ENCODE measurements at regions not wholly inside any gene's neighbourhood (a gene's known extent, or its start where the extent isn't known, plus 50 kb on each side); places are given as distances from the start of the nearest gene placed in this dataset.

DNA sequence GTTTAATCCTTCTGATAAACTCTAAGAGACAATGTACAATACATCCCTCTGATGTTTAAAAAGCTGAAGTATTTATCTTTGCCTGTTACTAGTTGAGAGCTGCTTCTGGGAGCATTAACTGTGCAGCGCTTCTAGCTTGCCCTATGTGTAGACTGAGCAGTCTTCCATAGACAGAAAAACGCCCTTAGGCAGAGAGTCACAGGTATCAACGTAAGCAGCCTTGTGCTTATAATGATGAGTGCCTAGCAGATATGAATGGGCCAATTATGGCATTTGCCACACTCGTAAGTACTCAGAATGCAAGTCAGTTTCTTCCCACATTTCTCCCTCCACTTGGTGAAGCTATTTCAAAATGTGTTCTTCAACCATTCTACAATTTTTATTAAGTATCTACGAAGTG lies 731.1 kb upstream of the SLC8A1 start:
- H3K27ac ChIP-seq, result no peak overlapping the region
- H2AFZ ChIP-seq, result no peak overlapping the region
- H3K27me3 ChIP-seq (ENCODE audit: insufficient read depth, low read depth), result no peaks in the 10 kb centered on the region
- no peaks in the 10 kb centered on the region for H3K79me2 ChIP-seq (ENCODE audit: low read depth)
- H3K9me3 ChIP-seq (ENCODE audit: insufficient read depth, low read depth), result no peaks in the 10 kb centered on the region
- no peaks in the 10 kb centered on the region for H3K36me3 ChIP-seq (ENCODE audit: low read depth)
- no peak overlapping the region for H3K4me3 ChIP-seq
- CTCF ChIA-PET, result no interaction called here
- no peaks in the 10 kb centered on the region for H3K9me2 ChIP-seq (ENCODE audit: insufficient read depth)
- H3K4me2 ChIP-seq, result no peak overlapping the region
- no peaks in the 10 kb centered on the region for H3F3A ChIP-seq (ENCODE audit: insufficient read depth, low read depth)
- no peaks in the 10 kb centered on the region for H4K20me1 ChIP-seq (ENCODE audit: insufficient read depth)
- intact Hi-C loops (cut with micrococcal nuclease; ENCODE audit: unreplicated experiment), result no loop called here
- TF ChIP-seq CTCF (conservative IDR thresholded peaks at IDR 0.05), result no peak
- no peak for TF ChIP-seq EZH2 (IDR thresholded peaks at IDR 0.05; ENCODE audit: low read depth)
- DNase-seq, result no peak
- no TSS peak for BruUV-seq (replicated peaks)
- H3K4me1 ChIP-seq (replicated peaks; ENCODE audit: insufficient read depth), result no peaks in the 10 kb centered on the region
- POLR2A ChIA-PET (ENCODE audit: unreplicated experiment), result no interaction called here

GRCh38 chr2:41187376-41188122 lies 735.7 kb upstream of the SLC8A1 start:
- Histone ChIP-seq H3K4me1 (replicated peaks; ENCODE audit: insufficient read depth) (no peaks in the 10 kb centered on the region), H3K4me2 (no peak overlapping the region), H3K27me3 (ENCODE audit: insufficient read depth, low read depth) (no peaks in the 10 kb centered on the region), H3K79me2 (ENCODE audit: low read depth) (no peaks in the 10 kb centered on the region), H3K9me2 (ENCODE audit: insufficient read depth) (no peaks in the 10 kb centered on the region), H3K36me3 (ENCODE audit: low read depth) (no peaks in the 10 kb centered on the region), H3K9me3 (ENCODE audit: insufficient read depth, low read depth) (no peaks in the 10 kb centered on the region), H2AFZ (no peak overlapping the region), H3K27ac (no peak overlapping the region), H3K4me3 (no peak overlapping the region), H4K20me1 (ENCODE audit: insufficient read depth) (no peaks in the 10 kb centered on the region), H3F3A (ENCODE audit: insufficient read depth, low read depth) (no peaks in the 10 kb centered on the region)
- BruUV-seq (replicated peaks), result no TSS peak
- ChIA-PET POLR2A (ENCODE audit: unreplicated experiment) (no interaction called here), CTCF (no interaction called here)
- DNase-seq, result no peak
- no peak for TF ChIP-seq CTCF (conservative IDR thresholded peaks at IDR 0.05)
- no peak for TF ChIP-seq EZH2 (IDR thresholded peaks at IDR 0.05; ENCODE audit: low read depth)
- intact Hi-C loops (cut with micrococcal nuclease; ENCODE audit: unreplicated experiment), result no loop called here

- Histone ChIP-seq H3F3A (ENCODE audit: insufficient read depth, low read depth) (no peaks in the 10 kb centered on the region), H3K9me2 (ENCODE audit: insufficient read depth) (no peaks in the 10 kb centered on the region), H3K9me3 (ENCODE audit: insufficient read depth, low read depth) (no peaks in the 10 kb centered on the region), H2AFZ (no peak overlapping the region), H3K4me1 (replicated peaks; ENCODE audit: insufficient read depth) (no peaks in the 10 kb centered on the region), H3K4me2 (no peak overlapping the region), H3K27ac (no peak overlapping the region), H4K20me1 (ENCODE audit: insufficient read depth) (no peaks in the 10 kb centered on the region), H3K4me3 (no peak overlapping the region), H3K27me3 (ENCODE audit: insufficient read depth, low read depth) (no peaks in the 10 kb centered on the region), H3K79me2 (ENCODE audit: low read depth) (no peaks in the 10 kb centered on the region), H3K36me3 (ENCODE audit: low read depth) (no peaks in the 10 kb centered on the region)
- DNase-seq, result no peak
- ChIA-PET POLR2A (ENCODE audit: unreplicated experiment) (no interaction called here), CTCF (no interaction called here)
- intact Hi-C loops (cut with micrococcal nuclease; ENCODE audit: unreplicated experiment), result no loop called here
- no TSS peak for BruUV-seq (replicated peaks)
- no peak for TF ChIP-seq EZH2 (IDR thresholded peaks at IDR 0.05; ENCODE audit: low read depth)
- no peak for TF ChIP-seq CTCF (conservative IDR thresholded peaks at IDR 0.05)
These were observed 742.3 kb upstream of the SLC8A1 start for GRCh38 chr2:41194230-41194629.

All from PC-9 (cell line).